Sigmoid colon (tissue), 6 donors: ENCODE measurements at regions not wholly inside any gene's neighbourhood (a gene's known extent, or its start where the extent isn't known, plus 50 kb on each side); places are given as distances from the start of the nearest gene placed in this dataset.

Experiments used
- DNase-seq: peaks from one replicate; pipeline ENCODE4 v3.0.0-alpha.2; 2019
- H3K27ac ChIP-seq, 4 donors: fragments of 200-600 bp; sonication (generic); one replicate each; pipeline ENCODE4 v1.5.1; 2016 to 2019; ENCODE audit warnings: mild to moderate bottlenecking in 1 of 4
- H3K27me3 ChIP-seq, 3 donors: fragments of 200-600 bp; sonication (generic); one replicate each; pipeline ENCODE4 v1.5.1; 2019; ENCODE audit warnings: mild to moderate bottlenecking in 1 of 3
- H3K36me3 ChIP-seq, 4 donors: fragments of 200-600 bp; sonication (generic); one replicate each; pipeline ENCODE4 v1.5.1; 2016 to 2019
- H3K4me1 ChIP-seq, 4 donors: fragments of 200-600 bp; sonication (generic); one replicate each; pipeline ENCODE4 v1.5.1; 2017 to 2019
- H3K4me3 ChIP-seq, 4 donors: fragments of 200-600 bp; sonication (generic); one replicate each; pipeline ENCODE4 v1.5.1; 2017 to 2019; ENCODE audit warnings: mild to moderate bottlenecking in 2 of 4, moderate library complexity in 1 of 4
- H3K9me3 ChIP-seq, 4 donors: fragments of 200-600 bp in 3 of 4; sonication (generic) in 3 of 4; one replicate each; pipeline versions ENCODE4 v1.5.1 to v1.6.1; 2013 to 2019
- CTCF ChIP-seq, 4 experiments: fragments of 450-650 bp in 3 of 4; fragments of 200-600 bp in 1 of 4; IDR thresholded peaks; one replicate each; pipeline ENCODE4 v1.5.1; 2016 to 2019; ENCODE audit warnings: antibody characterized with exemption in 4 of 4, mild to moderate bottlenecking in 3 of 4, moderate library complexity in 2 of 4
- EP300 ChIP-seq, 4 donors: sonication (generic); formaldehyde crosslinking; IDR thresholded peaks; one replicate each; pipeline ENCODE4 v1.6.1; 2017; ENCODE audit warnings: antibody characterized with exemption in 4 of 4
- POLR2A ChIP-seq, 2 donors: fragments of 450-650 bp; IDR thresholded peaks; one replicate each; pipeline ENCODE4 v1.6.1; 2016; ENCODE audit warnings: antibody characterized with exemption in 2 of 2, mild to moderate bottlenecking in 2 of 2, moderate library complexity in 2 of 2
- POLR2AphosphoS5 ChIP-seq, 4 donors: sonication (generic); formaldehyde crosslinking; IDR thresholded peaks; one replicate each; pipeline ENCODE4 v1.6.1; 2017; ENCODE audit warnings: antibody characterized with exemption in 4 of 4
- WGBS, 2 donors: extraction: QIAGEN DNeasy Blood & Tissue Kit; methylation state at CpG; one replicate each; pipeline ENCODE4 v1.1.7; 2013; 5-methylcytosine and 5-hydroxymethylcytosine counted together
- intact Hi-C: fragments of 100-400 bp; cut with DNase I; formaldehyde crosslinking; loops from one replicate; pipeline ENCODE4 v1.15.1; 2023
- donor health status: healthy with polysubstance abuse.
- donor health status: healthy.

DNA sequence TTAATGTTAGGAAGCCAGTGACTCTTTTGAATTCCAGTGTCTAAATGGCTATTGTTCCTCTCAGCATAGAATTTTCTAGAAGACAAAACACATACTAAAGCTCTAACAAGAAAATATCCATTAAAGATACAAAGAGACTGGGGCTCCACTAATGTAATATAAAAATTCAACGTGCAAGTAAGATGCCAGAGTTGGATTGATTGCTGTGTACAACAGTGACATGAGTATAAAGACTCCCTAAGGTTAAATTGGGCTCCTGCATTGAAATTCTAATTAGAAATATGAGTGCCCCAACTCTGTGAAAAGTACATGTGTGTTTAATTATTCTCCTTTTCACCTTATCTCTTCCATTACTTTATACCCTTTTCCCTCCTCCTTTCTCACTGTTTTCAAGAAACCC, 253.6 kb upstream of the G2E3 start:
- Histone ChIP-seq H3K27me3 (no peaks in the 10 kb centered on the region), H3K9me3 (no peaks in the 10 kb centered on the region), H3K4me3 (no peak overlapping the region), H3K4me1 (no peaks in the 10 kb centered on the region), H3K27ac (no peak overlapping the region), H3K36me3 (no peaks in the 10 kb centered on the region)
- TF ChIP-seq EP300 (IDR thresholded peaks at IDR 0.05): no peak
- TF ChIP-seq CTCF (IDR thresholded peaks at IDR 0.05): no peak
- no peak for TF ChIP-seq POLR2AphosphoS5 (IDR thresholded peaks at IDR 0.05)
- TF ChIP-seq POLR2A (IDR thresholded peaks at IDR 0.05): no peak
- DNase-seq: no peak
- intact Hi-C loops: no loop called here
- WGBS, 2 donors: 43 to 73% methylated on average over 1 of the region's 1 CpG

DNA sequence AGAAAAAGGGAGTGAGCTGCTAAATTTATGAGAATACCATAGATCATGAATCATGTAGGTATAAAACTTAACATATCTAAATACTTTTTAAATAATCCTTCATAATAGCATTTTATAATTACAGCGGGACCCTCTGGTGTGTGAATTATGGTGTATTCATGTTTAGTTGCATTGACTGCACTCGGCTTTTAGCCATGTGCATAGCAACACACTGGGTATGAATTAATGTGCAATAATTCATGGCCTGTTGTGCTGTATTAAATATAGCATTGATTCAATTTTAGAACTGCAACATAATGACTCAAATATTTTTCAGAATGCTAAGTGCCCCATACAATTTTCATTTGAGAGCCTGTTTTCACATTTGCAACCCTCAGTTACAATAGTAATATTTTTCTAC, 249.6 kb upstream of the G2E3 start:
- no peak overlapping the region for H3K27ac ChIP-seq
- H3K4me3 ChIP-seq: no peak overlapping the region
- intact Hi-C loops: no loop called here
- TF ChIP-seq CTCF (IDR thresholded peaks at IDR 0.05) (no peak), POLR2AphosphoS5 (IDR thresholded peaks at IDR 0.05) (no peak)
- DNase-seq: no peak
- H3K36me3 ChIP-seq: no peaks in the 10 kb centered on the region
- 85 to 90% methylated on average over 2 of the region's 2 CpGs for WGBS, 2 donors
- H3K27me3 ChIP-seq: no peaks in the 10 kb centered on the region
- H3K9me3 ChIP-seq: no peaks in the 10 kb centered on the region
- H3K4me1 ChIP-seq: no peaks in the 10 kb centered on the region

DNA sequence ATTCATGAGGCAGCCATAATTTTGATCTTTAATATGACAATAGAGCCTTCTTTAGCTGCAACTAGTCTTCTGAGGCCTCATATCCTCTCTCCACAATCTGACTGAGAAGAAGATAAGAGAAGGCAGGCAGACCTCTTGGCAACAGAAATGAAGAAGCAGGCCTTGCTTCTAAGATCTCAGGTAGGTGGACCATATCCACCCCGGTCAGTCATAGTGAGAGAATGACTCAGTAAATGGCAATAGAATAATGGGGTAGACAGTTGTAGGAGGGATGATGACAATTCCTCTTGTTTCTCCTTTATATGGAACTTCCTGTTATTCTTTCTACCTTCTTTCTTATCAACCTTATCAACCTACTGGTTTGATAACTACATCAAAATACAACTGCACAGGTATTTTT, 246.7 kb upstream of the G2E3 start:
- H3K27ac ChIP-seq: no peak overlapping the region
- intact Hi-C loops: no loop called here
- DNase-seq: no peak
- H3K4me3 ChIP-seq: no peak overlapping the region
- H3K9me3 ChIP-seq: no peaks in the 10 kb centered on the region
- no peaks in the 10 kb centered on the region for H3K36me3 ChIP-seq
- no peak for TF ChIP-seq POLR2A (IDR thresholded peaks at IDR 0.05)
- TF ChIP-seq CTCF (IDR thresholded peaks at IDR 0.05): no peak
- TF ChIP-seq POLR2AphosphoS5 (IDR thresholded peaks at IDR 0.05): no peak
- TF ChIP-seq EP300 (IDR thresholded peaks at IDR 0.05): no peak
- 76 to 93% methylated on average over 1 of the region's 1 CpG for WGBS, 2 donors
- no peaks in the 10 kb centered on the region for H3K27me3 ChIP-seq
- H3K4me1 ChIP-seq: no peaks in the 10 kb centered on the region

GRCh38 chr14:30317729-30318128, 241.2 kb upstream of the G2E3 start:
- Histone ChIP-seq H3K4me3 (no peak overlapping the region), H3K27me3 (no peaks in the 10 kb centered on the region), H3K27ac (no peak overlapping the region), H3K9me3 (no peaks in the 10 kb centered on the region), H3K4me1 (no peaks in the 10 kb centered on the region), H3K36me3 (no peaks in the 10 kb centered on the region)
- intact Hi-C loops: no loop called here
- no peak for DNase-seq
- WGBS, 2 donors: 55 to 57% methylated on average over 4 of the region's 4 CpGs
- TF ChIP-seq POLR2AphosphoS5 (IDR thresholded peaks at IDR 0.05) (no peak), POLR2A (IDR thresholded peaks at IDR 0.05) (no peak), CTCF (IDR thresholded peaks at IDR 0.05) (no peak), EP300 (IDR thresholded peaks at IDR 0.05) (no peak)

GRCh38 chr14:30322819-30323218, 236.1 kb upstream of the G2E3 start:
- Histone ChIP-seq H3K27ac (no peak overlapping the region), H3K36me3 (no peaks in the 10 kb centered on the region), H3K4me3 (no peak overlapping the region), H3K4me1 (no peaks in the 10 kb centered on the region), H3K27me3 (no peaks in the 10 kb centered on the region), H3K9me3 (peaks cover 0 to 2% (median 0%) of the 10 kb centered on the region in 4 donors)
- TF ChIP-seq EP300 (IDR thresholded peaks at IDR 0.05): no peak
- TF ChIP-seq POLR2AphosphoS5 (IDR thresholded peaks at IDR 0.05): no peak
- no peak for TF ChIP-seq CTCF (IDR thresholded peaks at IDR 0.05)
- DNase-seq: no peak
- 55 to 60% methylated on average over 1 of the region's 1 CpG for WGBS, 2 donors
- intact Hi-C loops: no loop called here
